ENCODE measurements at regions not wholly inside any gene's neighbourhood (a gene's known extent, or its start where the extent isn't known, plus 50 kb on each side); places are given as distances from the start of the nearest gene placed in this dataset.

GRCh38 chr18:56124186-56124585 lies 514.2 kb downstream of the TXNL1 start:
- TF ChIP-seq FOXP2 (optimal IDR thresholded peaks at IDR 0.05; ENCODE audit: borderline replicate concordance, extremely low read depth, extremely low read length, insufficient read depth) (no peak), POLR2AphosphoS5 (IDR thresholded peaks at IDR 0.05; ENCODE audit: low read depth, low read length) (no peak), TAF1 (IDR thresholded peaks at IDR 0.05; ENCODE audit: borderline replicate concordance, insufficient read depth, low read length) (no peak), REST (IDR thresholded peaks at IDR 0.05; ENCODE audit: insufficient read depth in 1 of 2, low read depth in 2 of 2, low read length in 2 of 2) (no peak), SIN3A (IDR thresholded peaks at IDR 0.05; ENCODE audit: borderline replicate concordance, insufficient read depth, low read length) (no peak)

Measured in PFSK-1 (cell line).